Keratinocyte (primary cell): ENCODE measurements at regions not wholly inside any gene's neighbourhood (a gene's known extent, or its start where the extent isn't known, plus 50 kb on each side); places are given as distances from the start of the nearest gene placed in this dataset.

ENCODE experiments used
- DNase-seq: peaks from one replicate; pipeline ENCODE4 v3.0.0-alpha.2; 2011; ENCODE audit warnings: low read depth, missing footprints, low spot score
- FAIRE-seq: peaks from 2 replicates; lab custom pipeline; 2011; peaks lifted over from hg19 to GRCh38; lab: Jason Lieb, UNC
- H2AFZ ChIP-seq: 2 replicates; pipeline ENCODE4 v1.6.0; 2012; ENCODE audit warnings: low read length, control low read depth, inconsistent platforms; ENCODE audit not compliant: control insufficient read depth
- H3K27ac ChIP-seq: 2 replicates; pipeline ENCODE4 v1.5.1; 2011; ENCODE audit warnings: low read length; ENCODE audit not compliant: control insufficient read depth, insufficient read depth
- H3K27me3 ChIP-seq: 3 replicates; pipeline ENCODE4 v1.6.0; 2011; ENCODE audit warnings: low read length; ENCODE audit not compliant: control insufficient read depth, insufficient read depth; ENCODE audit errors: extremely low read depth
- H3K36me3 ChIP-seq, 2 experiments: 2 replicates in 1 of 2; 3 replicates in 1 of 2; pipeline ENCODE4 v1.5.1; 2011; ENCODE audit warnings: low read length in 2 of 2, mild to moderate bottlenecking in 1 of 2; ENCODE audit not compliant: control insufficient read depth in 2 of 2, insufficient read depth in 2 of 2; ENCODE audit errors: extremely low read depth in 1 of 2
- H3K4me1 ChIP-seq: 3 replicates; pipeline ENCODE4 v1.5.1; 2011; ENCODE audit warnings: low read length; ENCODE audit not compliant: control insufficient read depth, insufficient read depth; ENCODE audit errors: extremely low read depth
- H3K4me2 ChIP-seq: 3 replicates; pipeline ENCODE4 v1.6.0; 2011; ENCODE audit warnings: low read depth, low read length; ENCODE audit not compliant: control insufficient read depth, insufficient read depth; ENCODE audit errors: extremely low read depth
- H3K4me3 ChIP-seq, 3 experiments: fragments of 200-600 bp in 1 of 3; sonication (generic) in 1 of 3; 2 replicates in 2 of 3; 3 replicates in 1 of 3; pipeline ENCODE4 v1.5.1; 2011 to 2016; ENCODE audit warnings: low read length in 3 of 3, mild to moderate bottlenecking in 3 of 3, control low read depth in 2 of 3, inconsistent platforms in 1 of 3, low read depth in 1 of 3, mixed read lengths in 1 of 3, mixed run types in 1 of 3, moderate library complexity in 1 of 3; ENCODE audit not compliant: control insufficient read depth in 2 of 3, insufficient read depth in 2 of 3; ENCODE audit errors: extremely low read depth in 1 of 3
- H3K79me2 ChIP-seq: 2 replicates; pipeline ENCODE4 v1.6.0; 2012; ENCODE audit warnings: low read length; ENCODE audit not compliant: control insufficient read depth, insufficient read depth
- H3K9ac ChIP-seq: 3 replicates; pipeline ENCODE4 v1.6.0; 2011; ENCODE audit warnings: low read length; ENCODE audit not compliant: control insufficient read depth, insufficient read depth; ENCODE audit errors: extremely low read depth
- H3K9me1 ChIP-seq: 3 replicates; pipeline ENCODE4 v1.6.0; 2011; ENCODE audit warnings: low read length; ENCODE audit not compliant: control insufficient read depth, insufficient read depth; ENCODE audit errors: extremely low read depth
- H3K9me3 ChIP-seq: 2 replicates; pipeline ENCODE4 v1.5.1; 2012; ENCODE audit warnings: low read depth, low read length; ENCODE audit not compliant: control insufficient read depth
- H4K20me1 ChIP-seq: 3 replicates; pipeline ENCODE4 v1.6.0; 2011; ENCODE audit warnings: low read length; ENCODE audit not compliant: control insufficient read depth, insufficient read depth; ENCODE audit errors: extremely low read depth
- CTCF ChIP-seq, 3 experiments: IDR thresholded peaks in 1 of 3; conservative IDR thresholded peaks in 1 of 3; optimal IDR thresholded peaks in 1 of 3; 2 replicates in 2 of 3; 3 replicates in 1 of 3; pipeline versions ENCODE3 to v1.5.1; 2011; ENCODE audit warnings: low read length in 3 of 3, mild to moderate bottlenecking in 3 of 3, moderate library complexity in 2 of 3, control low read depth in 1 of 3, inconsistent platforms in 1 of 3; ENCODE audit not compliant: insufficient read depth in 2 of 3; ENCODE audit errors: extremely low read depth in 1 of 3
- EZH2 ChIP-seq: IDR thresholded peaks from one replicate; pipeline ENCODE4 v1.6.1; 2012; ENCODE audit warnings: inconsistent platforms, mild to moderate bottlenecking, low read length, moderate library complexity
- dilution Hi-C: fragments of 300-500 bp; cut with MboI; formaldehyde crosslinking; loops from one replicate; pipeline ENCODE4 v1.7.0; 2020; ENCODE audit warnings: low sequenced_read_pairs; ENCODE audit not compliant: extremely low pct_ligation_motif_present

- Histone ChIP-seq H4K20me1 (no peaks in the 10 kb centered on the region), H3K79me2 (no peaks in the 10 kb centered on the region), H3K9me3 (no peaks in the 10 kb centered on the region), H3K4me2 (peak overlapping the region; percentile 17), H3K4me3 (no peak overlapping the region), H3K27me3 (no peaks in the 10 kb centered on the region), H3K9me1 (no peaks in the 10 kb centered on the region), H3K36me3 (no peaks in the 10 kb centered on the region), H3K27ac (peak overlapping the region; percentile 51), H3K9ac (no peak overlapping the region), H2AFZ (peak overlapping the region; percentile 78), H3K4me1 (peaks cover 10% of the 10 kb centered on the region)
- dilution Hi-C loops = loop anchor here (25.0 kb wide), 1 partner anchor 227 kb away; no protein-coding TSS in a partner anchor
- TF ChIP-seq CTCF (optimal IDR thresholded peaks at IDR 0.05 in 1 of 3, IDR thresholded peaks at IDR 0.05 in 1 of 3, conservative IDR thresholded peaks at IDR 0.05 in 1 of 3; ENCODE audit: extremely low read depth in 1 of 3, insufficient read depth in 2 of 3, low read length in 3 of 3) = no peak
- no peak for TF ChIP-seq EZH2
- DNase-seq = peak; percentile 44
- FAIRE-seq = peak; percentile 65
Observed at GRCh38 chr2:41859615-41860514, 188.0 kb upstream of the PKDCC start.

GRCh38 chr2:41863062-41863461 lies 184.8 kb upstream of the PKDCC start:
- Histone ChIP-seq H3K9ac (no peak overlapping the region), H3K27me3 (no peaks in the 10 kb centered on the region), H3K4me3 (no peak overlapping the region), H3K9me3 (no peaks in the 10 kb centered on the region), H4K20me1 (no peaks in the 10 kb centered on the region), H3K79me2 (no peaks in the 10 kb centered on the region), H3K27ac (no peak overlapping the region), H3K4me1 (peaks cover 10% of the 10 kb centered on the region), H2AFZ (no peak overlapping the region), H3K9me1 (no peaks in the 10 kb centered on the region), H3K36me3 (no peaks in the 10 kb centered on the region), H3K4me2 (no peak overlapping the region)
- TF ChIP-seq CTCF (optimal IDR thresholded peaks at IDR 0.05 in 1 of 3, IDR thresholded peaks at IDR 0.05 in 1 of 3, conservative IDR thresholded peaks at IDR 0.05 in 1 of 3; ENCODE audit: extremely low read depth in 1 of 3, insufficient read depth in 2 of 3, low read length in 3 of 3) = no peak
- TF ChIP-seq EZH2 = no peak
- dilution Hi-C loops = loop anchor here (25.0 kb wide), 1 partner anchor 224 kb away; no protein-coding TSS in a partner anchor
- DNase-seq (no peak), FAIRE-seq (no peak)
